Liver (tissue), 8 donors: ENCODE measurements at regions not wholly inside any gene's neighbourhood (a gene's known extent, or its start where the extent isn't known, plus 50 kb on each side); places are given as distances from the start of the nearest gene placed in this dataset.

ENCODE experiments used
- DNase-seq: peaks from one replicate; pipeline ENCODE4 v3.0.0-alpha.2; 2017; ENCODE audit warnings: low spot score
- H3K27ac ChIP-seq, 2 donors: one replicate each; pipeline ENCODE4 v1.7.0; 2013; ENCODE audit warnings: inconsistent platforms in 2 of 2, low read length in 2 of 2, control low read depth in 1 of 2, low read depth in 1 of 2, mild to moderate bottlenecking in 1 of 2
- H3K27me3 ChIP-seq, 4 donors: one replicate each; pipeline versions ENCODE4 v1.6.1 to v1.7.0; 2013; ENCODE audit warnings: low read length in 3 of 4, inconsistent platforms in 1 of 4, mild to moderate bottlenecking in 1 of 4, moderate library complexity in 1 of 4; ENCODE audit not compliant: control insufficient read depth in 4 of 4, insufficient read depth in 4 of 4
- H3K36me3 ChIP-seq, 4 donors: one replicate each; pipeline versions ENCODE4 v1.6.1 to v1.7.0; 2013; ENCODE audit warnings: low read length in 3 of 4, mild to moderate bottlenecking in 3 of 4, low read depth in 1 of 4, moderate library complexity in 1 of 4; ENCODE audit not compliant: control insufficient read depth in 4 of 4, insufficient read depth in 3 of 4
- H3K4me1 ChIP-seq, 4 donors: one replicate each; pipeline versions ENCODE4 v1.6.1 to v1.7.0; 2013; ENCODE audit warnings: low read length in 3 of 4, mild to moderate bottlenecking in 3 of 4, moderate library complexity in 1 of 4; ENCODE audit not compliant: control insufficient read depth in 4 of 4, insufficient read depth in 4 of 4
- H3K4me3 ChIP-seq, 3 donors: one replicate each; pipeline versions ENCODE4 v1.6.1 to v1.7.0; 2013; ENCODE audit warnings: low read length in 3 of 3, control low read depth in 1 of 3, low read depth in 1 of 3, mild to moderate bottlenecking in 1 of 3
- H3K9ac ChIP-seq, 2 donors: one replicate each; pipeline ENCODE4 v1.7.0; 2013; ENCODE audit warnings: low read length in 2 of 2, mild to moderate bottlenecking in 2 of 2, moderate library complexity in 2 of 2, control low read depth in 1 of 2, low read depth in 1 of 2
- H3K9me3 ChIP-seq, 4 donors: one replicate each; pipeline versions ENCODE4 v1.6.1 to v1.7.0; 2013; ENCODE audit warnings: low read length in 3 of 4; ENCODE audit not compliant: control insufficient read depth in 4 of 4
- ATF3 ChIP-seq: IDR thresholded peaks from 2 replicates; pipeline ENCODE4 v1.6.1; 2016; ENCODE audit warnings: antibody characterized with exemption
- CTCF ChIP-seq: fragments of 150-350 bp; IDR thresholded peaks from 2 replicates; pipeline ENCODE4 v1.5.1; 2017; ENCODE audit warnings: improper control_type of control experiment, low read depth, low read length; ENCODE audit not compliant: missing input control
- EGR1 ChIP-seq, 2 donors: IDR thresholded peaks; 2 replicates each; pipeline ENCODE4 v1.6.1; 2016 to 2018; ENCODE audit warnings: antibody characterized with exemption in 2 of 2, low read depth in 2 of 2
- FOXA2 ChIP-seq: IDR thresholded peaks from 2 replicates; pipeline ENCODE4 v1.6.1; 2016; ENCODE audit warnings: antibody characterized with exemption
- GABPA ChIP-seq, 2 donors: IDR thresholded peaks in 1 of 2; conservative IDR thresholded peaks in 1 of 2; 2 replicates each; pipeline ENCODE4 v1.6.1; 2016; ENCODE audit warnings: antibody characterized with exemption in 2 of 2, mild to moderate bottlenecking in 1 of 2, moderate library complexity in 1 of 2
- HNF4A ChIP-seq, 2 donors: conservative IDR thresholded peaks; 2 replicates each; pipeline ENCODE4 v1.6.1; 2016; ENCODE audit warnings: antibody characterized with exemption in 2 of 2, mild to moderate bottlenecking in 2 of 2
- HNF4G ChIP-seq: IDR thresholded peaks from 2 replicates; pipeline ENCODE4 v1.6.1; 2016; ENCODE audit warnings: antibody characterized with exemption
- JUND ChIP-seq, 2 donors: IDR thresholded peaks; 2 replicates each; pipeline ENCODE4 v1.6.1; 2016; ENCODE audit warnings: antibody characterized with exemption in 2 of 2
- NR2F2 ChIP-seq: IDR thresholded peaks from 2 replicates; pipeline ENCODE4 v1.6.1; 2016; ENCODE audit warnings: antibody characterized with exemption
- RAD21 ChIP-seq, 2 donors: IDR thresholded peaks; 2 replicates each; pipeline ENCODE4 v1.6.1; 2016; ENCODE audit warnings: antibody characterized with exemption in 2 of 2, mild to moderate bottlenecking in 2 of 2
- REST ChIP-seq: IDR thresholded peaks from 2 replicates; pipeline ENCODE4 v1.6.1; 2016; ENCODE audit warnings: antibody characterized with exemption, mild to moderate bottlenecking
- RXRA ChIP-seq, 2 donors: IDR thresholded peaks; 2 replicates each; pipeline ENCODE4 v1.6.1; 2017 to 2018; ENCODE audit warnings: antibody characterized with exemption in 2 of 2, mild to moderate bottlenecking in 1 of 2
- TAF1 ChIP-seq: conservative IDR thresholded peaks from 2 replicates; pipeline ENCODE4 v1.6.1; 2016; ENCODE audit warnings: antibody characterized with exemption, mild to moderate bottlenecking
- YY1 ChIP-seq: IDR thresholded peaks from 2 replicates; pipeline ENCODE4 v1.6.1; 2016; ENCODE audit warnings: antibody characterized with exemption, mild to moderate bottlenecking
- ZBTB33 ChIP-seq: IDR thresholded peaks from 2 replicates; pipeline ENCODE4 v1.6.1; 2016; ENCODE audit warnings: antibody characterized with exemption
- WGBS: extraction: QIAGEN DNeasy Blood & Tissue Kit; methylation state at CpG from one replicate; pipeline ENCODE4 v1.1.7; 2013; 5-methylcytosine and 5-hydroxymethylcytosine counted together
- donor health status: healthy.
- donor health status: healthy.
- donor health status: healthy.
- donor health status: healthy.
- donor health status: healthy.

- H3K27ac ChIP-seq = no peak overlapping the region
- H3K36me3 ChIP-seq = no peaks in the 10 kb centered on the region
- peaks cover 0 to 3% (median 0%) of the 10 kb centered on the region in 4 donors for H3K27me3 ChIP-seq
- no peak for DNase-seq
- no peak overlapping the region for H3K4me3 ChIP-seq
- H3K4me1 ChIP-seq = no peaks in the 10 kb centered on the region
- TF ChIP-seq HNF4A (conservative IDR thresholded peaks at IDR 0.05) (no peak), EGR1 (IDR thresholded peaks at IDR 0.05; ENCODE audit: low read depth in 2 of 2) (no peak), YY1 (no peak), JUND (IDR thresholded peaks at IDR 0.05) (no peak), CTCF (no peak), REST (no peak), HNF4G (no peak), RAD21 (IDR thresholded peaks at IDR 0.05) (no peak), FOXA2 (no peak), NR2F2 (no peak), TAF1 (no peak)
- H3K9me3 ChIP-seq = no peaks in the 10 kb centered on the region
- no peak overlapping the region for H3K9ac ChIP-seq
- WGBS = 49% methylated on average over 3 of the region's 3 CpGs
Observed at GRCh38 chr11:25876456-25876965, 455.4 kb upstream of the ANO3 start.

- Histone ChIP-seq H3K27me3 (peaks cover 0 to 2% (median 0%) of the 10 kb centered on the region in 4 donors), H3K36me3 (no peaks in the 10 kb centered on the region), H3K4me3 (no peak overlapping the region), H3K9me3 (peaks cover 0 to 2% (median 0%) of the 10 kb centered on the region in 4 donors), H3K27ac (no peak overlapping the region), H3K9ac (no peak overlapping the region), H3K4me1 (no peaks in the 10 kb centered on the region)
- TF ChIP-seq GABPA (IDR thresholded peaks at IDR 0.05 in 1 of 2, conservative IDR thresholded peaks at IDR 0.05 in 1 of 2) (no peak), EGR1 (IDR thresholded peaks at IDR 0.05; ENCODE audit: low read depth in 2 of 2) (no peak), ZBTB33 (no peak), NR2F2 (no peak), HNF4G (no peak), REST (no peak), FOXA2 (no peak), TAF1 (no peak), ATF3 (no peak), RXRA (IDR thresholded peaks at IDR 0.05) (no peak)
- 86% methylated on average over 3 of the region's 3 CpGs for WGBS
- DNase-seq = no peak
Observed at GRCh38 chr11:25886036-25886435, 445.9 kb upstream of the ANO3 start.
